22Rv1 (cell line): ENCODE measurements at regions not wholly inside any gene's neighbourhood (a gene's known extent, or its start where the extent isn't known, plus 50 kb on each side); places are given as distances from the start of the nearest gene placed in this dataset.

ENCODE experiments used
- H3K27ac ChIP-seq: fragments of 450-650 bp; 2 replicates; pipeline ENCODE4 v1.5.1; 2017
- ZFX ChIP-seq: fragments of 450-650 bp; IDR thresholded peaks from 2 replicates; pipeline ENCODE4 v1.6.1; 2017; ENCODE audit warnings: antibody characterized with exemption, borderline replicate concordance
- TF ChIP-seq, protein P1 (sequence below): fragments of 450-650 bp; IDR thresholded peaks from 2 replicates; pipeline ENCODE4 v1.5.1; 2017; ENCODE audit warnings: mild to moderate bottlenecking

DNA sequence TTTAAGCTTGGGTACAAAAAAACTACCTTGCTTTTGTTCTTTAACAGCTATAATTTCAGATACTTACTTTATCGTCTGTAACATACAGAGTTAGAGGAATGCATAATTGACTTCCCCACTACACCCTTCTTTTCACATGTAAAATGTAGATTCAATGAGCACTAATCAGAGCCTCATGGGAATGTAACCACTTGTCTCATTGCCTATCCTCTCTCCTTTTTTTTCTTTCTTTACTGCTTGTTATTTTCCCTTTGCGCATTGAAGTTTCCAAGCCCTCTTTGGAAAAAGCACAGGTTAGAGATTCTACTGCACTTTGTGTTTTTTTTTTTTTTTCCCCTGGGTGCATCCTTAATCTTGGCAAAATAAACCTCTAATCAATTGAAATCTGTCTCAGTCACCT, 965.1 kb upstream of the PABPC4L start:
- no peak overlapping the region for H3K27ac ChIP-seq
- TF ChIP-seq, protein P1, sequence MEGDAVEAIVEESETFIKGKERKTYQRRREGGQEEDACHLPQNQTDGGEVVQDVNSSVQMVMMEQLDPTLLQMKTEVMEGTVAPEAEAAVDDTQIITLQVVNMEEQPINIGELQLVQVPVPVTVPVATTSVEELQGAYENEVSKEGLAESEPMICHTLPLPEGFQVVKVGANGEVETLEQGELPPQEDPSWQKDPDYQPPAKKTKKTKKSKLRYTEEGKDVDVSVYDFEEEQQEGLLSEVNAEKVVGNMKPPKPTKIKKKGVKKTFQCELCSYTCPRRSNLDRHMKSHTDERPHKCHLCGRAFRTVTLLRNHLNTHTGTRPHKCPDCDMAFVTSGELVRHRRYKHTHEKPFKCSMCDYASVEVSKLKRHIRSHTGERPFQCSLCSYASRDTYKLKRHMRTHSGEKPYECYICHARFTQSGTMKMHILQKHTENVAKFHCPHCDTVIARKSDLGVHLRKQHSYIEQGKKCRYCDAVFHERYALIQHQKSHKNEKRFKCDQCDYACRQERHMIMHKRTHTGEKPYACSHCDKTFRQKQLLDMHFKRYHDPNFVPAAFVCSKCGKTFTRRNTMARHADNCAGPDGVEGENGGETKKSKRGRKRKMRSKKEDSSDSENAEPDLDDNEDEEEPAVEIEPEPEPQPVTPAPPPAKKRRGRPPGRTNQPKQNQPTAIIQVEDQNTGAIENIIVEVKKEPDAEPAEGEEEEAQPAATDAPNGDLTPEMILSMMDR: no peak
- no peak for TF ChIP-seq ZFX

DNA sequence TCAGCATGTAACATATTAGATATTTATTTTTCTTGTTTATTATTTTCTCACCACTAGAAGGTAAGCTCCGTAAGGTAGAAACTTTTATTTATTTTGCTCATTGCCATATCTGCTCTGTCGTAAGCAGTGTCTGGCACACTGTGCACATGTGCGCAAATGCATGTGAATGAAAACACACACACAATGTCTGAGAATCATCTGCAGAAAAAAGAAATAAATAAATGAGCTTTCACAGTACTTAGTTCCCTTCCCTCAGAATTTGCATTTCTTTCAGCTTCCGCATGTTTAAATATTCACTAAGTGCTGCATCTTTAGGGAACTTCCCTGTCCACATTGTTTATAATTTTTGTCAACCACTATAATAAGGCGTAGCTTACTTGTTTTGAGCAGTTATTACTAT, 963.0 kb upstream of the PABPC4L start:
- no peak overlapping the region for H3K27ac ChIP-seq
- TF ChIP-seq, protein P1: no peak
- TF ChIP-seq ZFX: no peak

DNA sequence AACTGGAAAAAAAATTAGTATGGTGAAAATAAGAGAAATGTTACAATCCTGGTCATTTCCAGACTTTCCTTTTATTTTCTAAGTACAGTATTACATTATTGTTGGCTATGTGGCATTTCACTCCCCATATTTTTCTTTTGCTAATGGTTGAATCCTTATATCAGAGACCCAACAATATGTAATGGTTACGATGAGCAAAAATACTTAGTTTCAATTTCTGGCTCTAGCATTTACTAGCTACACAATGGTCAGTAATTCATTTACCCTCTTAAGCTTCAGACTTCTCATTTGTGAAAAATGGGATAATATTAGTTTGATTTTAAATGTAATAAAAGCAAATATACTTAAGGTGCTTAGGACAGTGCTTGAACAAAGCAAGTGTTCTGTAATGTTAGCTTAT, 942.9 kb upstream of the PABPC4L start:
- no peak for TF ChIP-seq ZFX
- TF ChIP-seq, protein P1: no peak
- no peak overlapping the region for H3K27ac ChIP-seq

DNA sequence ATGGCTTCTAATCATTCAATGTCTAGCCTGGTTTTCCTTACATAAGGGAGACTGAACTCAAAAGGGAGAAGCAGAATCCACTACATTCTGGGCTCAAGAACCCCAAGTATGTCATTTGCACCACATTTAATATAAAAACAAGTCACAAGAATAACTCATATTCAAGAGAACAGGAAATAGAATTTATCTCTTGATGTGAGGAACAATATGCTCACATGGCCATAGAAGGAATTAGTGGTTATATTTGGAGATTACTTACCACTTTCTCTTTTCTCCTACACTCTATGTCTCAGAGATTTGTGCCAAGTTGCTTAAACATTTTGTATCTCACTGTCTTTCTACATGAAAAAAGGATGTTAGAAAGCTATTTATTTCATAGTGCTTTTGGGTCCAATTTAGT, 922.6 kb upstream of the PABPC4L start:
- no peak for TF ChIP-seq ZFX
- TF ChIP-seq, protein P1: no peak

DNA sequence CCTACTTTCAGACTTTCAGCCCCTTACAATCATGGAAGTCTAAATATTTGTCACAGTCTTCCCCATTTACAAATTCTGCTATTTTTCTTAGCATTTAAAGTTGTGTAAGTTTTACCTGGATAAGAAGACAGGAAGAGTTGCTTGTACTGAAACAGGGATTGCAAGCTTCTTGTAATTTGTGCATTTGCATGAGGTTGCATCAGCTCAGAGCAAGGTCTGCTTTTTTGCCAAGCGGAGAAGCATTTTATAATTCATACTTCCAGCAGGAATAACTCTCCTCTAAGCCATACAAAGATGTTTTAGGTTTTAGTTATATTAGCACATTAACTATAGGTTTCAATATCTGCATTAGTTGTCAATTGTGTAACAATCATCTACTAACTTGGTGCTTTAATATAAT, 922.0 kb upstream of the PABPC4L start:
- H3K27ac ChIP-seq: no peak overlapping the region

More for the DNA sequence above, 922.6 kb upstream of the PABPC4L start:
- H3K27ac ChIP-seq: no peak overlapping the region

DNA sequence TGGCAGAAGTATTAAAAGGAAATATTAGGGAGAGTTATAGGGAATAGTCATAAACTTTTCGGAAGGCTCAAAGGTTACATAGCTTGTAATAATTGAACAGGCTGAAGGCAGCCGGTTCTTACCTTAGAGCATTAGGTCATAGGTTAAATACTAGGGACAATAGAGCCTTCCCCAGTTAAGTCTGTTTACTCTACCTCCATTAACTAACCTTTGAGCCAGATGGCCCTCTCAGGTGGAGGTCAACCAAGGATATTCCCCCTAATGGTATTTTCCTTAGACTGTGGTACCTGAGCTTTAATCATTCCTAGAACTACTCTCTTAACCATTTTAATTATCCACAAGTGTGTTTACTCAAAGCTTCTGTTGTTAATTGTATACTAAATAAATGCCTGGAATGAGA, 920.9 kb upstream of the PABPC4L start:
- no peak overlapping the region for H3K27ac ChIP-seq
- TF ChIP-seq, protein P1: no peak
- TF ChIP-seq ZFX: no peak

More for the DNA sequence above, 922.0 kb upstream of the PABPC4L start:
- TF ChIP-seq, protein P1: no peak
- TF ChIP-seq ZFX: no peak

DNA sequence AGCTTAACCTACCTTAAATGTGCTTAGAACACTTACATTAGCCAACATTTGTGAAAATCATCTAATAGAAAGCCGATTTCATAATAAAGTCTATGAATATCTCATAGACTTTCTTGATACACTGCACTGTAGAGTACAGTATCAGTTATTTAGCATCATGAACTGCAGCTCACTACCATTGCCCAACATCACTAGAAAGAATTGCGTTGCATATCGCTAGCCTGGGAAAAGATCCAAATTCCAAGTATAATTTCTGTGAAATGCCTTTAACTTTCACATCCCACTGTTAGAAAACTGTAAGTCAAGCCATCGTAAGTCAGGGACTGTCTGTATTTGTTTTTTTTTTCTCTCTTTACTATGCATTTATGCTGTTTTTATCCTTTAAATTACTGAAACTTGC, 918.6 kb upstream of the PABPC4L start:
- TF ChIP-seq, protein P1: no peak
- TF ChIP-seq ZFX: no peak
- no peak overlapping the region for H3K27ac ChIP-seq
